ENCODE measurements at regions not wholly inside any gene's neighbourhood (a gene's known extent, or its start where the extent isn't known, plus 50 kb on each side); places are given as distances from the start of the nearest gene placed in this dataset.

GRCh38 chr12:125443341-125443740 is 378.1 kb downstream of the AACS start:
- TF ChIP-seq ZNF317 (CRISPR knock-in tag; IDR thresholded peaks at IDR 0.05; ENCODE audit: borderline replicate concordance, low read depth) (no peak), ZNF416 (CRISPR knock-in tag; IDR thresholded peaks at IDR 0.05) (no peak), CTCF (IDR thresholded peaks at IDR 0.05) (no peak), IRF1 (CRISPR knock-in tag; IDR thresholded peaks at IDR 0.05) (no peak), NR1H2 (CRISPR knock-in tag; IDR thresholded peaks at IDR 0.05) (no peak), OVOL2 (CRISPR knock-in tag; IDR thresholded peaks at IDR 0.05; ENCODE audit: borderline replicate concordance) (no peak), CBFB (CRISPR knock-in tag; IDR thresholded peaks at IDR 0.05; ENCODE audit: low read depth) (no peak), ELF4 (CRISPR knock-in tag; IDR thresholded peaks at IDR 0.05; ENCODE audit: low read depth) (no peak)
- TF ChIP-seq, protein P1, sequence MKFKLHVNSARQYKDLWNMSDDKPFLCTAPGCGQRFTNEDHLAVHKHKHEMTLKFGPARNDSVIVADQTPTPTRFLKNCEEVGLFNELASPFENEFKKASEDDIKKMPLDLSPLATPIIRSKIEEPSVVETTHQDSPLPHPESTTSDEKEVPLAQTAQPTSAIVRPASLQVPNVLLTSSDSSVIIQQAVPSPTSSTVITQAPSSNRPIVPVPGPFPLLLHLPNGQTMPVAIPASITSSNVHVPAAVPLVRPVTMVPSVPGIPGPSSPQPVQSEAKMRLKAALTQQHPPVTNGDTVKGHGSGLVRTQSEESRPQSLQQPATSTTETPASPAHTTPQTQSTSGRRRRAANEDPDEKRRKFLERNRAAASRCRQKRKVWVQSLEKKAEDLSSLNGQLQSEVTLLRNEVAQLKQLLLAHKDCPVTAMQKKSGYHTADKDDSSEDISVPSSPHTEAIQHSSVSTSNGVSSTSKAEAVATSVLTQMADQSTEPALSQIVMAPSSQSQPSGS (CRISPR knock-in tag; IDR thresholded peaks at IDR 0.05; ENCODE audit: borderline replicate concordance, low read depth), result no peak
